Renal cortical epithelial cell (primary cell): ENCODE measurements at regions not wholly inside any gene's neighbourhood (a gene's known extent, or its start where the extent isn't known, plus 50 kb on each side); places are given as distances from the start of the nearest gene placed in this dataset.
A peak's percentile ranks its signal among the peaks of the same experiment; 100 is the strongest.
"Not testable (repeated sequence)": the region's sequence is repeated elsewhere in the genome, so short reads cannot be mapped to it uniquely, and the experiment has no call there.

Experiments used
- DNase-seq: peaks from one replicate; pipeline ENCODE4 v3.0.0-alpha.2; 2011; ENCODE audit warnings: low read depth

DNA sequence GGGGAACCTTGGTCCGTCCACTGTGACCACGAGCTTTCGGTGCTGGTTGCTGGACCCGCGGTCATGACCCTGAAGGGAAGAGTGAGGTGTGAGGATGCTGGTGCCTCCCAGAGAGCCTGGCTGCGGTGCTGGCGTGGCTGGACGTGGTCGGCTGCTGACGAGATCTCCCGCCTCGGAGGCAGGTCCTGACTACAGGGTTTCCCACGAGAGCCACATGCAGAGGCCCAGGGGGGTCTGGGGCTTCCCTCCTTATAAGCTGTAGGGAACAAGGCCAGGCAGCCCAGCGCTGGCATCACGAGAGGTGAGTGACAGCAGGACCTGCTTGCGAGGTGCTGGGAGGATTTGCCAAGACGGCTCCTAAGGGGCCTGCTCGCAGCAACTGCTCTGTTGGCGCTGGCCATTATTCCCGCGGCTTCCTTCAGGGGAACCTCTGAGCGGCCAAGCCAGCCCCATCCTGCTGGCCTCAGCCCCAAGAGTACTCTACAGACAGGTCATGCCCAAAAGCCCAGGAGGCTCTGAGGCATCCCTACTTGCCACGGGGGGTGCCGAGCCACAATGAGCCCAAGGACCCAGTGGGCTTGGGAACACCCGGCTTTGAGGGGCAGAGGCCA lies 134.8 kb downstream of the FOXL1 start:
- no peak for DNase-seq

DNA sequence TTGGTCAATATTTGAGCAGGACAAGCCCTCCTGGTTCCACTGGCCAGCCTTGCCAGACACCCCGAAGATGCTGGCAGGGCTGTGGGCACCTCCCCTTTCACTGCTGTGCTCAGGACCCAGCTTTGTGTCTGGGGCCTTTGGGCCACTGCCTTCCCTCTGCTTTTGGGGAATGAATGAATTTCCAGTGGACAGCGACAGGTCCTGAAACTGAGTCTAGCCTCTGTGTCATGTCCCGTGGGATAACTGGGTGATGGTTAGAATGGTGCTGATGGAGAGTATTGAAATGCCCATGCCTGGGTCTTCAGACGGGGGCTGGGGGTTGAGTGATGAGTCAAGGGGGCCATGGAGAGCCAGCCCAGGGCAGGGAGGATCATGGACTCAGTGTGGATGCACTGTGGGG lies 135.8 kb downstream of the FOXL1 start:
- no peak for DNase-seq

DNA sequence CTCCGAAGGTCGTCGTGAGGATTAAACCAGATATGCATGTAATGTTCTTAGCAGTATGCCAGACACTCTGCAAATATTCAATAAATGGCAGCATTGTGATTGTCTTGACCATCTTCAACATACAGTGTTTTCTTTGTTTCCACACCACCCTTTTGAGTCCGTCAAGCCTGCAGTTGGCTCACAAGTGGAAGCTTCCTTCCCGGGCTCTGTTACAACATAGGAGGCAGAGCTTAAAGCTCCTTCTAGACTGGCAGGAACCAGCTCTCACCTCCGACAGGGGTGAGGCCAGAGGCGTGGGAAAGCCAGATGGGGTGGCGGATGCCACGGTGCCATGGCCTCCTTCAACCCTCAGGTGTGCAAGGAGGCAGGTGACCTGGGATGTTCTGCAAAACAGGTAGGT lies 138.3 kb downstream of the FOXL1 start:
- no peak for DNase-seq

DNA sequence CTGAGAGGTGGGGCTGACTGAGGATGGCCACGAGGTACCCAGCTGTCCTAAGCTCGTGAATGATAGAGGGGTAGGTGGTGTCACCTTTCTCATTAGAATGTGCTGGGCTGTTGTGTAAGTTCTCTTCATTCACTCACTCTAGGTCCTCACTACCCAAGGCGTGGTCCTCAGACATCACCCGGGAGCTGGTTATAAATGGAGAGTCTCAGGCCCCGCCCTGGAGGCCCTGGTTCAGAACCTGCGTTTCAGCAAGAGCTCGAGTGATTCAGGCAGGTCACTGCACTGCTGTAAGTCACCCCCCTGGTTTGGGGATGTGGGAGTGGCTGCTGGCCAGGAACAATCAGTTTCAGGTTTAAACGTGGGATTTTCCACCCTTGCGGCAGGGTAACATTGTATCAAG lies 139.8 kb downstream of the FOXL1 start:
- DNase-seq = peak; percentile 82

DNA sequence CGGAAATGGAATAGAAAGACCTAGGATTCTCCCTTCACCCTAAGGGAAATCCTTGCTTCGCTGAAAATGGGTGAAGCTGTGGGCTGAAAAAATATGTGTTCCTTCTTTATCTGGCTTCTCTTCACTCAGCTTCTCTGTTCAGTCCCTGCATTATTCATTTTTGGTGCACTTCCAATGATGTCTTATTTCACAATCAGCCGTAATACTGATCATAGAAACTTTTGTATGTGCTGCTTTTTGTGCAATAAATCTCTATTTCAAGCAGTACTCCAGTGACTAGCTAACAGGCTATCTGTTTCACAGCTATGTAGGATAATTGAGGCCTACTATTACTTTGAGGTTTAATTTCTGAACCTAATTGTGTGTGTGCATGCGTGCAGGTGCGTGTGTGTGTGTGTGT lies 144.6 kb downstream of the FOXL1 start:
- DNase-seq = no peak

DNA sequence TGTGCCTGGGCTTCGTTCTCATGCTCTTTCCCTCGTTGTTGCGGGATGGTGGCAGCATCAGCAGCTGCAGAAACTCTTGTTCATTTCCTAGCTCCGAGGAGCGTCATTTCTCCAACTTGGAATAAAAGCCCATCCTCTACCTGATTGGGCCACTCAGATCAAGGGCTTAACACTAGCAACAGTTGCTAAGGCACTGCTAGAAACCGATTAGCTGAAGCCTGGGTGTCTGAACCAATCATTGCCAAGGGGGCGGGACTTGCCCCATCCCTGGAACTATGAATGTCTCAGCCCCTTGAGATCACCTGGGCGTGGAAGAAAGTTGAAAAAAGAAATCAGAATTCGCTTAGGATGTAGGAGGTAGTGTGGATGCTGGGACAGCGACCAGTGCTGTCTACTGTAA lies 145.3 kb downstream of the FOXL1 start:
- DNase-seq = no peak

DNA sequence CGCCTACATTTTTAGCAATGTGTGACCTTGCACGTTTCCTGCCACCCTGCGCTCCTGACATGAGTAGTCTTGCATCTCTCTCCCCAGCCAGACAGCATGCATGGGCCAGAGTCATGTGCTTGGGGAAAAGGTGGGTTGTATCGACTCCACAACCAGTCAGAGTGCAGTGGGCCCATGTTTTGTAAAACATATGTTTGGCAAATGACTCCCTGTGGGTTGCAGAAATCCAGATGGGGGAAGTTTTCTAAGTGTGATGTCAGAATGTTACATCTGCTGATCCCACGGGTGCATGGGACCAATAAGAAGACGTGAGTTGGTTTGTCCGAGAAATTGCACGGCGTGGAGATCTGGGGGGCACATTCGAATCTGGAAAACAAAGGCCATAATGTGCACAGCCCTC lies 147.1 kb downstream of the FOXL1 start:
- DNase-seq = no peak

DNA sequence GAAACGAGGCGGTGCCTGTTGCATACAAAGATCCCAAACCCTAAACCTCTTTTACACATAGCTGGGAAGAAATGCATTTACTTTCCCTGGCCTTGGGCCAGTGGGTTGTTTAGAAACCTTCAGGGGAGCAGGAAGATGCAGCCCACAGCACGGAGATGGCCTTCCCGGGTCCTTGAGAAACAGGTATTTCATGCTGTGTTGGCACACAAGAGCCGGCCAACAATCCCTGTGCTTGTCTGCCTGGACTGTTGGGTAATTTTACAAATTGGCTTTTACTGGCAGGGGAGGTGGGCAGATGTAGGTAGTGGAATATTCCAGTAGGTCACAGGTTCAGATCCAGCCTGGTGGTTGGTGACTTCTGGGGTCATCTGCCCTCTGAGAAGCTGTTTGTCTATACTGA lies 148.0 kb downstream of the FOXL1 start:
- no peak for DNase-seq

DNA sequence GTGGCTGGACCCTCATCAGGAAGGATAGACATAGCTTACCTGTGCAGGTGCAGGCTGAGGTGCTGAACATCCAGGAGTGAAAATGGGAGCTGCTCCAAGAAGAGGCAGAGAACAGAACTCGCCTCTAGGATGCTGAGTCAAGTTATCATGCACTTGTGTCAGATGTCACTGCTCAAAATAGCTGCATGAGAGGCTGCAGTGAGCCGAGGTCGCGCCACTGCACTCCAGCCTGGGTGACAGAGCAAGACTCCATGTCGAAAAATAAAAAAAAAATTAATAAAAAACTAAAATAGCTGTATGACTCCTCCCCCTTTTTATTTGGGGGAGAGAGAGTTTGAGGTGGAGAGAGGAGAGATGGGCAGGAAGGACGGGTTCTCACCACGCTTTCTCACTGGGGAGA lies 148.8 kb downstream of the FOXL1 start:
- DNase-seq = no peak

DNA sequence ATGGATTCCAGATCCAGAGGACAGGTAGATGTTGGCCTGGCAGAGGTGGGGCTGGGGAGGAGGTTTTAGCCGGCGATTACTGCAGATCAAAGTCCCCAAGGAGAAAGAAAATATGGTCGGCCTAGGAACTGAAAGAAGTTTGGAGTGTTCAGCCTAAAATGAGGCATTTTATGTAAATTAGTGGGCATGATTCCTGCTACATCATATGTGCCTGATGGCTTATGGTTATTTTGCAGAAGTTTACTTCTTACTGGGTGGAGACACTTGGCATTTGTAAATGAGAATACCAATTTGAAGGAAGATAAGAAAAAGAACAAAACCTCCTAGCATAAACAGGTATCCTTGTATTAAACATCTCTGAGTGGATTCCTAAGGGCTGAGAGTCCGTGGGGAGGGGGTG lies 149.3 kb downstream of the FOXL1 start:
- no peak for DNase-seq

DNA sequence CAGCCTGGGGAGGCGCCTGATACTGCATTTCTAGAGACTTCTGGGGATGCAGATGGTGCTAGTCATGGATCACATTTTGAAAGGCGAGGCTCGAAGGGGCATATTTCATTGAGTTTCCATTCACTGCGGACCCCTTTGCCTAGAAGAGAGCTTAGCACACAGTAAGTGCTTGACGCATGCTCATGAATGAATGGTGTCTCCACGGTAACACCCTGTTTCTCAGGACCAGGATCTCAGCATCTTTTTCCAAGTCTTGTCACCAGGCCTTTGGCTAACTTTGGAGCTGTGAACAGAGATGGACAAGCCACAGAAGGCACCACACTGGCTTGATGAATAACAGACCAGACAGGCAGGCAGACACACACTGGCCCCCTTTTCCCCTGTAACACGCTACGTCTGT lies 151.3 kb downstream of the FOXL1 start:
- DNase-seq = no peak

DNA sequence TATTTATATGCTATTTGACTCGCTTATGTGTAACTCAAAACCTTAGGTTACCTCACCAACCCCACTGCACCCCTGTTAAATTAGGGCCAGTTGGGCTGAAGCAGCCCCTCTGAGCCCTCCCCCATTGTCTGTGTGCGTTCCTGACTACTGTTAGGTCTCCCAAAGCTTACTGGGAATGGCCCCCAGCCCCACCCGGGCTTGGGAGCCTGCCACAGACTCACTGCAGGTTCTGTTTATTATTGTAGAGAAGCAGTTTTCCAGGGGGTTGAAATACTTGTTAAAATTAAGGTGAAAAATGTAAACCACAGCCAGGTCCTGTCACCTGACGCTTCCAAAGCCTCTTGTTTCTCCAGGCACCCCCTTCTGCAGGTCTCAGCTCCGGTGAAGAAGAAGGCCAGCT lies 151.7 kb downstream of the FOXL1 start:
- DNase-seq = no peak

DNA sequence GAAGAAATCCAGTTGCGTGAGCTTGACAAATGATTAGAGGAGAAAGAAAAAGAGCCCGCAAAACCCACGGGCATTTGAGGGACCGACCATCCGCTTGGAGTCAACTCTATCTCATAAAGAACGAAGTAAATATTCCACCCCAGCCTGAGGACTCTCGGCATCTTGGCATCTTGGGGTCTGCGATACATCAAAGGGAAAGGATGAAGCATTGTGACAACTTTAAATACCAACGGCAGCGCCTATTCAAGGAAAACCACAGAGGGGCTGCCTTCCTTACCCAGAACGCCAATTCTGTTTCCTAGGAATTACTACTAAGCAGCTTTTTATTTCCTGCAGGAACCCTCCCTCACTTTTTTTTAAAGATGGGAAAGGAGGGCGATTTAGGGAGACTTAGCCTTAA lies 152.2 kb downstream of the FOXL1 start:
- DNase-seq = no peak

DNA sequence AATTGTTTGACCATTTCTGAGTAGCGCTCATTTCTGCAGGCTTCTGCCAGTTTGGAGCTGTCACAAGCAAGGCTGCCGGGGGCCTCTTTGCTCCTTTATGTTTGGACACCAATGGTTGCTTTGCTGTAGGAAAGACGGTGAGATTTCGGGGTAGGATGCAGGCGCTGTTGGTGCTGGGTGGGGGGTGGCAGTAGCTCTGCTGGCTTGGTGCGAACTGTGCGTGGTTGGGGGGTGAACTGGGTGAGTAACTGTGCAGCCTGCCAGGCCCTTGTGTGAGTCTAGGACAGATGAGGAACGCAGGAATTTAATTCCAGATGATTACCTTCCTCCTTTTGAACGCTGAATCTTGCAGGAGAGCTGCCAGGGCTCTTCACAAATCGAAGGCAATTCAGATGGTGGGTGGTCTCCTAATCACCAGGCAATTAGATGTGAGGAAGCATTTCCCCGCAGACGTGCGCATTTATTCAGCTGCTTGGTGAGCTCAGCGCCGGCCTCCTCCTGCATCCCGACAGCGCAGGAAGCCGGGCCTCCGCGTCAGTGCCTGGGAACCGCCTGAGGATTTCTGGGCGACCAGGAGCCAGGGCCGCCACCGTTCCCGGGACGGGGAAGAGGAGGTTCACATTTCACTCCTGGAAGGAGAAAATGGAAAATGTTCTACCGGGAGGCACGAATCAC lies 154.4 kb downstream of the FOXL1 start:
- DNase-seq = no peak

DNA sequence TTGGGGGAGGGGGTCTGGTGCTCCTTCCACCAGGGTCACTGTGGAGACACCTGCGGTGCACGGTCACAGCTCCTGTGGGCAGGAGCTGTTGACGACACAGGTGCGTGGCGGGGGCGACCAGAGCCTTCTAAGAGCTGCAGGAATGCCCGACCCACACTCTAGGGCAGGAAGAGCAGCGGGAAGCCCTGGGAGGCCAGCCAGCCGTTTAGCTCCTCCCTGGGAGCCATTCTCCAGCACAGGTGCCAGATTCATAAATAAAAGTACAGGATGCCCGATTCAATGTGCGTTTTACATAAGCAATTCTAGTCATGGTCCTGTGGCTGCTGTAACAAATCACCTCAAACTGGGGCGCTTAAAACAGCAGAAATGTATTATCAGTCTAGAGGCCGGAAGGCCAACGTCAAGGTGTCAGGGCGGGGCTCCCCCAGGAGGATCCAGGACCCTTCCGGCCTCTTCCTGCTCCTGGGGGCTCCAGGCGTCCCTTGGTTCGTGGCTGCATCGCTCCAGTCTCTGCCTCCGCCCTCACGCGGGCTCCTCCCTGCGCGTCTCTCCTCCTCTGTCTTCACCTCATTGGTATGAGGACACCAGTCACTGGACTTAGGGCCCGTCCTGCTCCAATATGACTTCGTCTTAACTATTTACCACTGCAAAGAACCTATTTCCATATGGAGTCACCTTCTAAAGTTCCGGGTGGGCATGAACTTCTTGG lies 155.4 kb downstream of the FOXL1 start:
- no peak for DNase-seq

DNA sequence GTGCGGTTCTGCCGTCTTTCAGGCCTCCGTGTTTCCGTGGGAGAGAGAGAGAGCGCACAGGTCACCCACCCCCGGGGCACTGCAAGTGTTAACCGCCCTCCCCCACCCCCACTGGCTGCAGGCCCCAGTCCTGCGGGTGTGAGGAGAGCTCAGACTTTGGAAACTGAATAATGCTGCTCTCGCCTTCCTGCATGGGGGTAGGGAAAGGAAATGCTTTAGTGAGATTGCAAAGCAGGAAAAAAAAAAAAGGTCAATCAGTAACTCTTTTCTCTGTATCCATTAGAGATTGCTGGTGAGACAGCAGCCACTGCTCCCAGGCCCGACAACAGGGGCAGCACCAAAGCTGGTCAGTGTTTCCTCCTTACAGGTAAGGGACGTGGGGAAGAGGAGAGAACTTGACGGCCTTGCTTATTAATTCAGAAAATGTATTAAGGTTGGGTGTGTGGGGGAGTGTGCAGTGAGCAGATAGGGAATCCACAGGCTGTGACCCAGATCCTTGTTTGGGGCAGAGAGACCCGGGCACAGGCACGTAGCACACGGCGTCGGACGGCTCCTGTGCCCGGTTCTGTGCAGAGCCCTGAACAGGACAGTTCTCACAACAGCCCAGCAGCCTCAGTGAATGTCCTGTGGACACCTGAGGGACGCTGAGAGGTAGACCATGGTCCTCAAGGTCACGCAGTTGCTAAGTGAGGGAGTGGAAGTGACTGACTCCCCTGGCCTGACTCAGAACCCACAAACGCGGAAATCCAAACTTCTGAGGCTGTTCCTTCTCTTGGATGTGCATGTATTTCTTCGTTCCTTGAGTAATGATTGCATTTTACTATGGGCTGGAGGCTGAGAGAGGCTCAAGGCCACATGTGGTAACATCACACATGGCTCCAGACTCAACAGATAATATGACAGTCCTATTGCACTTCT lies 156.5 kb downstream of the FOXL1 start:
- peak; percentile 84 for DNase-seq

DNA sequence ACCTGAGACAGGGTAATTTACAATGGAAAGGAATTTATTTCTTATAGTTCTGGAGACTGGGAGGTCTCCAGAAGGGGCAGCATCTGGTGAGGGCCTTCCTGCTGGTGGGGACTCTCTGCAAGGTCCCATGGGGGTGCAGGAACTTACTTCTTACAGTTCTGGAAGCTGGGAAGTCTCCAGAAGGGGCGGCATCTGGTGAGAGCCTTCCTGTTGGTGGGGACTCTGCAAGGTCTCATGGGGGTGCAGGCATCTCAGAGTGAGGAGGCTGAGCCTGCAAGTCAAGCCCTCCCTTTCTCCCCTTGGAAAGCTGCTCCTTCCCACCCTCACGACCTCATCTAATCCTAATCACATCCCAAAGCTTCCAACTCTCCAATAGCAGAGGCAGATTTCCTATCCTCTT lies 157.4 kb downstream of the FOXL1 start:
- DNase-seq = no peak

DNA sequence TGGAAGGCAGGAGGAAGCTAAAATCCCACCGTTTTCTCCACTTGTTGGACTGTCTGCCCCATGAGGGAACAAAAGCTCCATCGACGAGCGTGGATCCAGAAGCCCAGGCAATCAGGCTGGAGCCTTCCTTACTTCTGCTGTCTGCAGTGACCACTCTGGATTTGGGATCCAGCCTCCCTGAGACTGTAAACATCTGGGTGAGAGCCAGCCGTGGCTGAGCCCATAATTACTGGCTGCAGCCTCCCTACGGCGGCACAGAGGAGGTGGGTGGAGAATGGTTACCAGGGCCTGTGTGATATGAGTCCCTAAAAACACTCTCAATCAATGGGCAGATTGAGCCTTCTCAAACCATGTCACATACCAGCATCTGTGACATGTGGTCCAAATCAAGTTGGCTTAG lies 158.2 kb downstream of the FOXL1 start:
- DNase-seq = no peak

DNA sequence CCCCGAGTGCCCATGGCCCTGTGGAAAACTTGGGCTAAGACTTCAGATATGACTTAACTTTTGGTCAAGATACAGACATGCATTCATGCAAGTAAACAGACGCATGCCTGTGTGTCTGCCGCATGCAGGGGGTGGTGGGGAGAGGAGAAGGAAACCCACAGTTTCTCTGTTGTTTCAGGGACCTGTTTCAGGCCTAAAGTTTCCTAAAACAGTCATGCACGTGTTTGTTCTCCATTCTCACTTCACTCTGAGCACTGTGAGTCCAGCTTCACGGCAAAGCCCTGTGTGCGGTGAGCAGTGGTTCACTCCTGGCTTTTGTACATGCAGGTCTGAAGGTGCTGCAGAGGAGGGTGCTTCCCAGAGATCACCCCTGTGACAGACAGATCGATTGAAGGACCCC lies 158.7 kb downstream of the FOXL1 start:
- no peak for DNase-seq

DNA sequence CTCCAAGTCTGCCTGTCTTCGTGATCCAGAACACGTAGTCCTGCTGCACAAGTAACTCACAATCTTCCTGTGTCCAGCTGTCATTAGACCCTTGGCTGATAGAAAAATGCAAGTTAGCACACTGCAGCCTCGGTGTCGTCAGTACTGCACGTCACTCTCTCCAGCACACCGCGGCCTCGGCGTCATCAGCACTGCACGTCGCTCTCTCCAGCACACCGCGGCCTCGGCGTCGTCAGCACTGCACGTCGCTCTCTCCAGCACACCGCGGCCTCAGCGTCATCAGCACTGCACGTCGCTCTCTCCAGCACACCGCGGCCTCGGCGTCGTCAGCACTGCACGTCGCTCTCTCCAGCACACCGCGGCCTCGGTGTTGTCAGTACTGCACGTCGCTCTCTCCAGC lies 160.0 kb downstream of the FOXL1 start:
- not testable (repeated sequence) for DNase-seq

DNA sequence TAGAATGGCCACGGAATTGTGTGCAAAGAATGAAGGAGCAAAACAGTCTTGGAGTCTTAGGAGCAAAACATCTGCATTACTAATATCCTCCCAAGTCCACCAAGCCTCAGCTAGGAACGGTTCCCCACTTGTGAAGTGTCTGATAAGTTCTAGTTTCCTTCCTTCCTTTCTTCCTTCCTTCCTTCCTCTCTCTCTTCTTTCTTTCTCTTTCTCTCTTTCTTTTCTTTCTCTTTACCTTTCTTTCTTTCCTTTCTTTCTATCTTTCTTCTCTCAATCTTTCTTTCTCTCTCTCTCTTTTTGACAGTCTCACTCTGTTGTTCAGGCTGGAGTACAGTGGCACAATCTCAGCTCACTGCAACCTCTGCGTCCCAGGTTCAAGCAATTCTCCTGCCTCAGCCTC lies 160.8 kb downstream of the FOXL1 start:
- DNase-seq = no peak

DNA sequence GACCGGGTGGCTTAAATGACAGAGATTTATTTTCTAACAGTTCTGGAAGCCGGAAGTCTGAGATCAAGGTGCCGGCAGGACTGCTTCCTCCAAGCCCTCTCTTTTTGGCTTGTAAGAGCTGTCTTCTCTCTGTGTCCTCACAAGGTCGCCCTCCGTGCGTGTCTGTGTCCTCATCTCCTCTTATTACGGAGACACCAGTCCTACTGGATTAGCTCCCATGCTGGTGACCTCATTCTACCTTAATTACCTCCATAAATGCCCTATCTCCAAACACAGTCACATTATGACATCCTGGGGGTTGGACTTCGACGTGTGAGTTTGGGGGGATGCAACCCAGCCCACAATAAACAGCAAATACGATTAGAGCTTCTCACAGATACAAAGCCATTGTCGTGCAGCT lies 161.5 kb downstream of the FOXL1 start:
- no peak for DNase-seq
